ENCODE measurements at regions not wholly inside any gene's neighbourhood (a gene's known extent, or its start where the extent isn't known, plus 50 kb on each side); places are given as distances from the start of the nearest gene placed in this dataset.

DNA sequence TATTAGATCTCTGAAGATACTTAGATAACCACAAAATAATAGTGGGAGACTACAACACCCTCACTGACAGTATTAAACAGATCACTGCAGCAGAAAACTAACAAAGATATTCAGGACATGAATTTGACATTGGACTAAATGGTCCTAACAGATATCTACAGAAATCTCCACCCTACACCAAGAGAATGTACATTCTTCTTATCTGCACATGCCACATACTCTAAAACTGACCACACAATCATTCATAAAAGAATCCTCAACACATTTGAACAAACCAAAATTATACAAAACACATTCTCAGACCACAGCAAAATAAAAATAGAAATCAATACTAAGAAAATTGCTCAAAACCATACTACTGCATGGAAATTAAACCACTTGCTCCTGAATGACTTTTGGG lies 116.3 kb downstream of the DTWD1 start:
- Mint-ChIP-seq H3K27ac (no peak overlapping the region), H3K9me3 (no peaks in the 10 kb centered on the region), H3K36me3 (no peaks in the 10 kb centered on the region)
- DNase-seq (ENCODE audit: low spot score in 2 of 2) (no peak), ATAC-seq (no peak)

DNA sequence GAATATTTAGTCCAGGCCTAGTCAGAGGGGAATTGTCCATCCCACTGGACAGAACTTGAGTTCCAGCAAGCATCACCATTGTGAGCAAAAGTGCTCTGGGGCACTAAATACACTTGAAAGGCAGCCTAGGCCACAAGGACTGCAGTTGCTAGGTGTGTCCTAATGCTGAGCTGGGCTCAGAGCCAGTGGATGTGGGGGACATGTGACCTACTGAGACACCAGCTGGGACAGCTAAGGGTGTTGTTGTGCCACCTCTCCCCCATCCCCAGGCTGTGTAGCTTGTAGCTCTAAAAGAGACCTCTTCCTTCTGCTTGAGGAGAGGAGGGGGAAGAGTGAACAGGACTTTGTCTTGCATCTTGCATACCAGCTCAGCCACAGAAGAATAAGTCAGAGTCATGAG lies 120.9 kb downstream of the DTWD1 start:
- H3K27ac Mint-ChIP-seq, result no peak overlapping the region
- ATAC-seq, result no peak
- H3K9me3 Mint-ChIP-seq, result peaks cover 0 to 3% of the 10 kb centered on the region in 2 donors
- no peaks in the 10 kb centered on the region for H3K36me3 Mint-ChIP-seq
- DNase-seq (ENCODE audit: low spot score in 2 of 2), result no peak

DNA sequence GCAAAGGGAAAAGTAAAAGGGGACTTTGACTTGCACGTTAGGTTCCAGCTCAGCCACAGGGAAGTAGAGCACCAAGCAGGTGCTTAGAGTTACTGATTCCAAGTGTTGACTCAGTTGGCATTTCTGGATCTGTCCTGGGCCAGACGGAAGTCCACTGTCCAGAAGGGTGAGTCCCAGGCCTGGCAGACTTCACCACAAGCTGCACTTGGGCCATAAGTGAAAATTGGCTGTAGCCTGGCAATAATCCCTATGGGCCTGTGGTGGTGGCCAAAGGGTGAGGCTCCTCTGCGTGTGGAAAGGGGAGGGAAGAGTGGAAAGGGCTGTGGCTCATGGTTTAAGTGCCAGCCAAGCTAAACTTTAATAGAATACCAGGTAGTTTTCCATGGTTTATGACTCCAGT lies 121.5 kb downstream of the DTWD1 start:
- no peaks in the 10 kb centered on the region for H3K36me3 Mint-ChIP-seq
- no peak for DNase-seq (ENCODE audit: low spot score in 2 of 2)
- no peak overlapping the region for H3K27ac Mint-ChIP-seq
- H3K9me3 Mint-ChIP-seq, result peaks cover 0 to 3% of the 10 kb centered on the region in 2 donors
- no peak for ATAC-seq

DNA sequence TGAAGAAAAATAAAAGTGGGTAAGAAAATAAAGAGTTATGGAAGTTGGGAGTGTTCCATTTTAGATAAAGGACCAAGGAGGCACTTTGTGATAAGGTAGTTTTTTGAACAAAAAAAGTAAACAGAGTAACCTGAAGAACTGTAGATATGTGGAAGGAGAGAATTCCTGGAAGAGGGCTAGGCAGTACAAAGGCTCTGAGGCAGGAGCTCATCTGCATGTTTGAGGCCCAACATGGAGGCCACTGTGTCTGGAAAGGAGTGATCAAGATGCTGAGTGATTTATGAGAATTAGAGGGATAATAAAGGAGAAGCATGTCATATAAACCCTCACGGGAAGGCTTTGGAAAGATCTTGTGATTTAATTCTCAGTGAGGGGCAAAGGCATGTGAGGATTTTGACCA lies 126.5 kb downstream of the DTWD1 start:
- no peak for ATAC-seq
- DNase-seq (ENCODE audit: low spot score in 2 of 2), result no peak
- Mint-ChIP-seq H3K27ac (no peak overlapping the region), H3K36me3 (no peaks in the 10 kb centered on the region), H3K9me3 (peaks cover 0 to 3% of the 10 kb centered on the region in 2 donors)

DNA sequence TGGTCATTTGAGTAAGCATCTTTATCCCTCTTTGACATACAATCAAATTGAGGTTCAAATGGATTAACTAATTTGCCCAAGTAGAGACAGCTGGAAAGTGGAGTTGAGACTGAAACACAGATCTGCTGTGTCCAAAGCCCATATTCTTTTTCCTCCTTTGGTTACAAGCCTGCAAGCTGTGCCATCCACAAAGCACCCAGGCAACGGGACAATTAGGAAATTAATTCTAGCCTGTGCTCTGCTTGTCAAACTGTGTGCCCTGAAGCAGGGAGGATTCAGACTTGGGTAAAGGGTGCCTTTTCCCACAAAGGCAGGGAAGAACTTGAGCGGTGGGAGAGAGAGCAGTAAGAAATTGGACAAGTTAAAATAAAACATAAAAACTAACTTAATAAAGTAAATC lies 127.9 kb downstream of the DTWD1 start:
- DNase-seq (ENCODE audit: low spot score in 2 of 2), result no peak
- Mint-ChIP-seq H3K27ac (no peak overlapping the region), H3K36me3 (no peaks in the 10 kb centered on the region), H3K9me3 (peaks cover 0 to 3% of the 10 kb centered on the region in 2 donors)
- ATAC-seq, result no peak

DNA sequence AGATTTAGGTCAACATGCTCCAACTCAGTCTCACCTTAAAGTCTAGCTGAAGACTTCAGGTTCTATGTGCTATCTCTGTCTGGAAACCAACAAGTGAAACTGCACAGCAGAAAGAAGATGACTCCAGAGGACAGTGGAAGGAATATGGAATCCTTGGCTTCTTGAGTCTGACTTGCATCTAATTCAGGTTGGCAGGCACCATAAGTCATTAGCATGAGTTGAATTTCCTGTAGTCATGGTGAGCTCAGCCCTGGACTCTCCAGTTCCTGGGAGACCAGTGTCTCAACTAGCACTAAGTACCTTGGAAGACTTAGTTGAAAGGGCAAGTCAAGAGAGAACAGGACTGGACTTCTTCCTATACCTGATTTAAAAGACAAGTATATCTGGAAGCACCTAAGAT lies 129.7 kb downstream of the DTWD1 start:
- DNase-seq (ENCODE audit: low spot score in 2 of 2), result no peak
- ATAC-seq, result no peak
- Mint-ChIP-seq H3K36me3 (no peaks in the 10 kb centered on the region), H3K27ac (no peak overlapping the region), H3K9me3 (no peaks in the 10 kb centered on the region)

DNA sequence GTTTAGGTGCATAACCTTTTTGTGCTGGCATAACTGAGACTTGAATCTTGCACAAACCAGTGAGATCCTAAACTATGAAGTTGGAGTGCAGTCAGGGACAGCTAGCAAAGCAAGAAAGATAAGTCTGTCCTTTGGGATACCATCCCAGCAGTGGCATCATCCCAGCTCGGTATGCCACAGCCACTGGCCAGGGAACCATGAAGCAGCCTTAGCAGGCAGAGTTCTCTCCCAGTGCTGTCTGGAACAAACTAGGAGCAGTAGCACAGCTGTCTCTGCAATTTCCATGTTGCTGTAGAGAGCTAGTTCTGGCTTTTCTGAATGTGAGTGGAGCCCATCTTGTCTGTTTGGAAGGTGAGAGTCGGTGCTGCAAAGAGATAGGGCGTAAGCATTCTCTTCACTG lies 130.3 kb downstream of the DTWD1 start:
- H3K36me3 Mint-ChIP-seq, result no peaks in the 10 kb centered on the region
- H3K9me3 Mint-ChIP-seq, result no peaks in the 10 kb centered on the region
- no peak for ATAC-seq
- DNase-seq (ENCODE audit: low spot score in 2 of 2), result no peak
- no peak overlapping the region for H3K27ac Mint-ChIP-seq

DNA sequence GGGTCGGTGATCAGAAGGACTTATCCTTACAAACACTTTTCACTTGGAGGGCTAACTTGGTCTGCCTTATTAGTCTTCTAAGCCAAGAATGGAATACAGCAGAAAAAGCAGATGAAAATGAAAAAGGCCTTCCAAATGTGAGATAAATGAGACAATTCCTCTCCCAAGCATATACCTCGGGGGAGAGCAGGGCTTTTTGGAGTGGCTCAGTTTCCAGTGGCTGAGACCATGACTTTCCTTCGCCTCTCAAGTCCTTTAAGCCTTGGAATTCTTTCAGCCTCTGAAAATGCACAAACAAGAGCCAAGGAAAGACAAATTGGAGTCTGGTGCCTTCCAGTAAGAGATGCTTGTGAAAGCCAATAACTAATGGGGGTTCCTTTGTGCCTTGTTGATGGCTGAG lies 130.9 kb downstream of the DTWD1 start:
- DNase-seq (ENCODE audit: low spot score in 2 of 2) (no peak), ATAC-seq (no peak)
- Mint-ChIP-seq H3K27ac (no peak overlapping the region), H3K36me3 (no peaks in the 10 kb centered on the region), H3K9me3 (no peaks in the 10 kb centered on the region)

DNA sequence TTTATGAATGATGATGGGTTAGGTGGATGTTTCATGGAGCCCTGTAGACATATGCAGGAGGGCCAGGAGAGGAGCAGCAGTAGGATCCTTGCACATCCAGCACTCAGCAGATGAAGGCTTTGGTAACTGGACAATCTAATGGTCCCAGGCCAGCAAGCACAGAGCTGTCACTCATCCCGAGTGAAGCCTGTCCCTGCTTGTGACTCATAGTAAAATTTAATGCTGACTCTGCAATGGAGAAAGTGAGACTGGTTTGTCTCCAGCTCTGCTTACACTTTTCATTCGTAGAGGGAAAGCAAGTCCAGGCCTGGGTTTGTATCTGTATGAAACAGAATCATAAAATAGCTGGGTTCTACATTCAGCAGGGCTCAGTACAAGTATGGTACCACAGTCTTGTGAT lies 131.7 kb downstream of the DTWD1 start:
- H3K36me3 Mint-ChIP-seq, result no peaks in the 10 kb centered on the region
- H3K9me3 Mint-ChIP-seq, result no peaks in the 10 kb centered on the region
- DNase-seq (ENCODE audit: low spot score in 2 of 2) (no peak), ATAC-seq (no peak)
- no peak overlapping the region for H3K27ac Mint-ChIP-seq

DNA sequence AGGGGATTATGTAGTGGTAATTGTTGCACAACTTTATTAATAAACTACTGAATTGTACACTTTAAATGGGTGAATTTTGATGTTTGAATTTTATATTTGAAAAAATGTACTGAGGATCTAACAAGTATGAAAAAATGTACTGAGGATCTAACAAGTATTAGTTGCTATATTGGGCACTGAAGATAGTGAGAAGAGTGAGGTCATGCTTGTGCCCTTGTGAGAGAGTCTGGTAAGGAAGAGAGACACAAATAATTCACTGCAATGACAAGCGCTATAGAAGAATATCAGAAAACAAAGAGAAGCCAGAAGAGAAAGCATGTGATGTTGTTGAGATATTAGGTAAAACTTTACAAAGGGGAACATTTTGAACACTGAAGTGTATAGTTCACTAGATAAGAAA lies 137.6 kb downstream of the DTWD1 start:
- Mint-ChIP-seq H3K36me3 (peaks cover 10 to 17% of the 10 kb centered on the region in 2 donors), H3K27ac (no peak overlapping the region), H3K9me3 (peaks cover 30 to 31% of the 10 kb centered on the region in 2 donors)
- DNase-seq (ENCODE audit: low spot score in 2 of 2) (no peak), ATAC-seq (no peak)

DNA sequence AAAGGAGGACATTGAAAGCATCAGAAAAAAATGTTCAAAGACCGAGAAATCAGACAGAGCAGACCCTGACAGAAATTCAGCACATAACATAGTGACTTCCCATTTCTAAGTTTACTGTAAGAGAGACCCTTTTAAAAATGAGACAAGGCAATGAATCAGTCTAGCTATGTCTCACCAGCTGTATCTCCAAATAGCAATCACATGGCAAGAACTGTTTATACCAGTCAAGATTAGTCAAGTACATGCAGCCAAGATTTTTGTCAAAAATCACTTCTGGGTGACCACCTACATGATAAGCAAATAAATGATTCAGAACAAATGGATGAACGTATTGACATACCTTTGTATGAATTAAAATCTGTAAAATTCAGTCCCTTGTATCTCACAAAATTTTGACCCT lies 138.0 kb downstream of the DTWD1 start:
- DNase-seq (ENCODE audit: low spot score in 2 of 2), result no peak
- Mint-ChIP-seq H3K27ac (no peak overlapping the region), H3K36me3 (peaks cover 10 to 17% of the 10 kb centered on the region in 2 donors), H3K9me3 (peaks cover 30 to 31% of the 10 kb centered on the region in 2 donors)
- no peak for ATAC-seq

DNA sequence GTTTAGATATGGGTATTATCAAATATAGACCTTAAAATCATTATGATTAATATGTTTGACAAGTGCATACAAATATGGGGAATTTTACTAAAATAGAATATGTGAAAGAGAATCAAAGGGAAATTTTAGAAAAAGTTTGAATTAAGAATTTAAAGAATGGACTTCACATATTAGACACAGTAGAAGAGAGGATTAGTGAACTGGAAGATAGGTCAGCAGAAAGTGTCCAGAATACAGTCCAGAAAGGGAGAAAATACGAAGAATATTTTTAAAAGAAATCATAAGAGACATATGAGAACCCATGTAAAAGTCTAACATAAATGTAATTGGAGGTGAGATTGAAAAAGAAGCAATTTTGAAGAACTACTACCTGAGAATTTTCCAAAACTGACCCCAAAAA lies 139.9 kb downstream of the DTWD1 start:
- Mint-ChIP-seq H3K27ac (no peak overlapping the region), H3K36me3 (peaks cover 10 to 17% of the 10 kb centered on the region in 2 donors), H3K9me3 (peaks cover 38% of the 10 kb centered on the region in 2 donors)
- DNase-seq (ENCODE audit: low spot score in 2 of 2) (no peak), ATAC-seq (no peak)

DNA sequence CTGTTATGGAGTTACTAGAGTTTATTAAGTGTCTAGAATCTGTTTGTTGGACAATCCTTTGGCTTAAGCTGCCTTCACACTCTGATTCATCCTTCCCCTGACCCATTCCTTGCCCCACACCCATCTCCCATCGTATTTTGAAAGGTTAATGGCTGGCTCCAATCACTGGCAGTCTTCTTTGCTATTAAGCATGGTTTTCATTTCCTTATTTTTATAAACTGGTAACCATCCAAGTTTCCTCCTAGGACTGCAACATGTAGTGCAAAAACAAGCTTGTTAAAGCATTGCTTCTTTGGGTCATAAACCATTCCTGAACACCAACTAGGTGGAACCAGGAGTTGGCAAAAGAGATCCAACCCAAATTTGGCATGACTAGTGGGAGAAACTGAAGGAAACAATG lies 148.4 kb downstream of the DTWD1 start:
- no peak for DNase-seq (ENCODE audit: low spot score in 2 of 2)
- ATAC-seq, result no peak
- Mint-ChIP-seq H3K27ac (no peak overlapping the region), H3K9me3 (peaks cover 8 to 15% of the 10 kb centered on the region in 2 donors), H3K36me3 (peaks cover 0 to 6% of the 10 kb centered on the region in 2 donors)

DNA sequence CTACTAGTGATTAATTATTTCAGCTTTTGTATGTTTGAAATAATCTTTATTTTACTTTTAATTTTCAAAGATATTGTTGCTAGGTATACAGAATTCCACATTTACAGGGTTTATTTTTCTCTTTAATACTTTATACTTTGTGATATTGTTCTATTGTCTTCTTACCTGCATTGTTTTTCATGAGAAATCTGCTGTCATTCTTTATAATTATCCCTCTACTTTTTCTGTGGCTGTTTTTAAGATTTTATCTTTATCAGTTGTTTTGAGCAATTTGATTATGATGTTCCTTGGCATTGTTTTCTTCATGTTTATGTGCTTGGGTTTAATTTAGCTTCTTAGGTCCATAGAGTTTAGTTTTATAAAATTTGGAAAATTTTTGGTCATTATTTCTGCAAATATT lies 168.6 kb downstream of the DTWD1 start:
- no peak for ATAC-seq
- peaks cover 0 to 10% of the 10 kb centered on the region in 2 donors for H3K36me3 Mint-ChIP-seq
- H3K27ac Mint-ChIP-seq, result no peak overlapping the region
- no peak for DNase-seq (ENCODE audit: low spot score in 2 of 2)
- H3K9me3 Mint-ChIP-seq, result peaks cover 0 to 9% of the 10 kb centered on the region in 2 donors

DNA sequence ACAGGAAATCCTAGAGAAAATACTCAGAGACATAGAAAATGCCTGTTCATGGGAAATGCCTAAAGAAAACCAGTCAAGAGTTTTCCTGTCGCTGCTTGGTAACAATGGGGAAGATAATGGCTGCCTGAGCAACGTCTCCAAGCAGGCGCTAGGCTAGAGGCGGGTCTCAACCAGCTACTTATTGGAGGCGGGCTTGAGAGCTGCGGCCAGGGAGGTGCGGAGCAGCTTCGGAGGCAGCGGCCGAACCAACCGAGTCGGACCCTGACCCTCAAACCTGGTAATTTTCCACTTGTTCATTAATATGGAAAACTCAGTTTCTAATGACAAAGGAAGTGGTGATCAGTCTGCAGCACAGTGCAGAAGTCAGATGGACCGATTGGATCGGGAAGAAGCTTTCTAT lies 173.1 kb downstream of the DTWD1 start:
- ATAC-seq (no peak), DNase-seq (ENCODE audit: low spot score in 2 of 2) (no peak)
- H3K9me3 Mint-ChIP-seq, result peaks cover 5 to 7% of the 10 kb centered on the region in 2 donors
- no peak overlapping the region for H3K27ac Mint-ChIP-seq
- peaks cover 0 to 7% of the 10 kb centered on the region in 2 donors for H3K36me3 Mint-ChIP-seq

DNA sequence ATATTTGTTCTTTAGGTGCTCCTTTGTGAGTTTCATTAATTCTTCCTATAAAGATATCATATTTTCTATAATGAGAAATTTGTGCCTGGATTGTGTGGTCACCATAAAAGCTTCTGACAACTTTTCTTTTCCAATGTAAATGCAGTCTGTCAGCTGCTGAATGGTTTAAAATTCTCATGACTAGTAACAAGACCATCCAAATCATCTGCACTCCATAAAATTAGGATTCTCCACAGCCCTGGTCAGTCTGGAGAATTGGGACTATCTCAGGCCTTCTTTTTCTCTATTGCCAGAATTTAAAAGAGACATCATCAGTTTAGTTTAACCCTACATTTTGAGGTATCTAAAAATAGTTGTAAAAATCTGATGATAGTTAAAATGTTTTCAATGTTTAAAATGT lies 180.9 kb downstream of the DTWD1 start:
- H3K36me3 Mint-ChIP-seq, result peaks cover 0 to 20% of the 10 kb centered on the region in 2 donors
- no peak overlapping the region for H3K27ac Mint-ChIP-seq
- peaks cover 6 to 18% of the 10 kb centered on the region in 2 donors for H3K9me3 Mint-ChIP-seq
- DNase-seq (ENCODE audit: low spot score in 2 of 2) (no peak), ATAC-seq (no peak)

Measured in activated naive CD4-positive, alpha-beta T cell treated with anti-CD3 and anti-CD28 coated beads, Interleukin-2, amount 50 U/mL, for 72 hours (primary cell).